ENCODE measurements at regions not wholly inside any gene's neighbourhood (a gene's known extent, or its start where the extent isn't known, plus 50 kb on each side); places are given as distances from the start of the nearest gene placed in this dataset.

GRCh38 chr3:31182661-31183060 is 288.2 kb upstream of the GADL1 start:
- Histone ChIP-seq H3K4me3 (ENCODE audit: low read length in 2 of 2) (no peak overlapping the region), H3K36me3 (ENCODE audit: control insufficient read depth in 2 of 2, insufficient read depth in 2 of 2, low read length in 1 of 2) (no peaks in the 10 kb centered on the region), H3K9me3 (ENCODE audit: control insufficient read depth in 2 of 2, insufficient read depth in 1 of 2, low read length in 1 of 2) (peaks cover 0 to 9% of the 10 kb centered on the region in 2 donors), H3K4me1 (ENCODE audit: control insufficient read depth in 2 of 2, insufficient read depth in 2 of 2, low read length in 2 of 2) (peaks cover 0 to 3% of the 10 kb centered on the region in 2 donors), H3K27ac (ENCODE audit: low read depth in 1 of 2, low read length in 1 of 2) (no peak overlapping the region), H3K27me3 (ENCODE audit: control insufficient read depth in 2 of 2, insufficient read depth in 1 of 2, low read length in 1 of 2) (no peaks in the 10 kb centered on the region)
- DNase-seq (ENCODE audit: low read depth in 6 of 9, low spot score in 9 of 9): no peak
- 100% methylated on average over 1 of the region's 1 CpG for WGBS

- DNase-seq (ENCODE audit: low read depth in 6 of 9, low spot score in 9 of 9): no peak
- 90% methylated on average over 3 of the region's 3 CpGs for WGBS
- H3K4me1 ChIP-seq (ENCODE audit: control insufficient read depth in 2 of 2, insufficient read depth in 2 of 2, low read length in 2 of 2): peaks cover 0 to 3% of the 10 kb centered on the region in 2 donors
- H3K27me3 ChIP-seq (ENCODE audit: control insufficient read depth in 2 of 2, insufficient read depth in 1 of 2, low read length in 1 of 2): no peaks in the 10 kb centered on the region
- H3K27ac ChIP-seq (ENCODE audit: low read depth in 1 of 2, low read length in 1 of 2): no peak overlapping the region
- no peaks in the 10 kb centered on the region for H3K36me3 ChIP-seq (ENCODE audit: control insufficient read depth in 2 of 2, insufficient read depth in 2 of 2, low read length in 1 of 2)
- no peak overlapping the region for H3K4me3 ChIP-seq (ENCODE audit: low read length in 2 of 2)
- peaks cover 0 to 9% of the 10 kb centered on the region in 2 donors for H3K9me3 ChIP-seq (ENCODE audit: control insufficient read depth in 2 of 2, insufficient read depth in 1 of 2, low read length in 1 of 2)
These were observed 290.0 kb upstream of the GADL1 start for GRCh38 chr3:31184261-31185061.

GRCh38 chr3:31185062-31185357 is 290.5 kb upstream of the GADL1 start:
- no peak for DNase-seq (ENCODE audit: low read depth in 6 of 9, low spot score in 9 of 9)
- Histone ChIP-seq H3K4me1 (ENCODE audit: control insufficient read depth in 2 of 2, insufficient read depth in 2 of 2, low read length in 2 of 2) (peaks cover 0 to 3% of the 10 kb centered on the region in 2 donors), H3K9me3 (ENCODE audit: control insufficient read depth in 2 of 2, insufficient read depth in 1 of 2, low read length in 1 of 2) (peaks cover 0 to 9% of the 10 kb centered on the region in 2 donors), H3K27me3 (ENCODE audit: control insufficient read depth in 2 of 2, insufficient read depth in 1 of 2, low read length in 1 of 2) (no peaks in the 10 kb centered on the region), H3K27ac (ENCODE audit: low read depth in 1 of 2, low read length in 1 of 2) (no peak overlapping the region), H3K4me3 (ENCODE audit: low read length in 2 of 2) (no peak overlapping the region), H3K36me3 (ENCODE audit: control insufficient read depth in 2 of 2, insufficient read depth in 2 of 2, low read length in 1 of 2) (no peaks in the 10 kb centered on the region)
- WGBS: 96% methylated on average over 2 of the region's 2 CpGs

GRCh38 chr3:31186041-31186440 is 291.6 kb upstream of the GADL1 start:
- Histone ChIP-seq H3K27ac (ENCODE audit: low read depth in 1 of 2, low read length in 1 of 2) (no peak overlapping the region), H3K4me3 (ENCODE audit: low read length in 2 of 2) (no peak overlapping the region), H3K9me3 (ENCODE audit: control insufficient read depth in 2 of 2, insufficient read depth in 1 of 2, low read length in 1 of 2) (peaks cover 0 to 9% of the 10 kb centered on the region in 2 donors), H3K4me1 (ENCODE audit: control insufficient read depth in 2 of 2, insufficient read depth in 2 of 2, low read length in 2 of 2) (peaks cover 0 to 3% of the 10 kb centered on the region in 2 donors), H3K27me3 (ENCODE audit: control insufficient read depth in 2 of 2, insufficient read depth in 1 of 2, low read length in 1 of 2) (no peaks in the 10 kb centered on the region), H3K36me3 (ENCODE audit: control insufficient read depth in 2 of 2, insufficient read depth in 2 of 2, low read length in 1 of 2) (no peaks in the 10 kb centered on the region)
- 97% methylated on average over 4 of the region's 4 CpGs for WGBS
- DNase-seq (ENCODE audit: low read depth in 6 of 9, low spot score in 9 of 9): no peak

GRCh38 chr3:31187380-31187779 is 292.9 kb upstream of the GADL1 start:
- DNase-seq (ENCODE audit: low read depth in 6 of 9, low spot score in 9 of 9): no peak
- 98% methylated on average over 1 of the region's 1 CpG for WGBS
- Histone ChIP-seq H3K27ac (ENCODE audit: low read depth in 1 of 2, low read length in 1 of 2) (no peak overlapping the region), H3K27me3 (ENCODE audit: control insufficient read depth in 2 of 2, insufficient read depth in 1 of 2, low read length in 1 of 2) (no peaks in the 10 kb centered on the region), H3K4me3 (ENCODE audit: low read length in 2 of 2) (no peak overlapping the region), H3K9me3 (ENCODE audit: control insufficient read depth in 2 of 2, insufficient read depth in 1 of 2, low read length in 1 of 2) (no peaks in the 10 kb centered on the region), H3K4me1 (ENCODE audit: control insufficient read depth in 2 of 2, insufficient read depth in 2 of 2, low read length in 2 of 2) (peaks cover 0 to 3% of the 10 kb centered on the region in 2 donors), H3K36me3 (ENCODE audit: control insufficient read depth in 2 of 2, insufficient read depth in 2 of 2, low read length in 1 of 2) (no peaks in the 10 kb centered on the region)

- H3K27me3 ChIP-seq (ENCODE audit: control insufficient read depth in 2 of 2, insufficient read depth in 1 of 2, low read length in 1 of 2): no peaks in the 10 kb centered on the region
- H3K9me3 ChIP-seq (ENCODE audit: control insufficient read depth in 2 of 2, insufficient read depth in 1 of 2, low read length in 1 of 2): no peaks in the 10 kb centered on the region
- WGBS: 96% methylated on average over 6 of the region's 6 CpGs
- DNase-seq (ENCODE audit: low read depth in 6 of 9, low spot score in 9 of 9): no peak
- no peak overlapping the region for H3K4me3 ChIP-seq (ENCODE audit: low read length in 2 of 2)
- peaks cover 0 to 3% of the 10 kb centered on the region in 2 donors for H3K4me1 ChIP-seq (ENCODE audit: control insufficient read depth in 2 of 2, insufficient read depth in 2 of 2, low read length in 2 of 2)
- H3K36me3 ChIP-seq (ENCODE audit: control insufficient read depth in 2 of 2, insufficient read depth in 2 of 2, low read length in 1 of 2): no peaks in the 10 kb centered on the region
- no peak overlapping the region for H3K27ac ChIP-seq (ENCODE audit: low read depth in 1 of 2, low read length in 1 of 2)
These were observed 293.7 kb upstream of the GADL1 start for GRCh38 chr3:31188112-31188511.

- no peaks in the 10 kb centered on the region for H3K27me3 ChIP-seq (ENCODE audit: control insufficient read depth in 2 of 2, insufficient read depth in 1 of 2, low read length in 1 of 2)
- H3K4me1 ChIP-seq (ENCODE audit: control insufficient read depth in 2 of 2, insufficient read depth in 2 of 2, low read length in 2 of 2): peaks cover 0 to 3% of the 10 kb centered on the region in 2 donors
- no peak overlapping the region for H3K4me3 ChIP-seq (ENCODE audit: low read length in 2 of 2)
- 98% methylated on average over 1 of the region's 1 CpG for WGBS
- H3K27ac ChIP-seq (ENCODE audit: low read depth in 1 of 2, low read length in 1 of 2): no peak overlapping the region
- no peaks in the 10 kb centered on the region for H3K9me3 ChIP-seq (ENCODE audit: control insufficient read depth in 2 of 2, insufficient read depth in 1 of 2, low read length in 1 of 2)
- DNase-seq (ENCODE audit: low read depth in 6 of 9, low spot score in 9 of 9): no peak
- H3K36me3 ChIP-seq (ENCODE audit: control insufficient read depth in 2 of 2, insufficient read depth in 2 of 2, low read length in 1 of 2): no peaks in the 10 kb centered on the region
These were observed 294.9 kb upstream of the GADL1 start for GRCh38 chr3:31189330-31189729.

GRCh38 chr3:31189971-31190370 is 295.5 kb upstream of the GADL1 start:
- no peaks in the 10 kb centered on the region for H3K9me3 ChIP-seq (ENCODE audit: control insufficient read depth in 2 of 2, insufficient read depth in 1 of 2, low read length in 1 of 2)
- no peaks in the 10 kb centered on the region for H3K36me3 ChIP-seq (ENCODE audit: control insufficient read depth in 2 of 2, insufficient read depth in 2 of 2, low read length in 1 of 2)
- H3K27me3 ChIP-seq (ENCODE audit: control insufficient read depth in 2 of 2, insufficient read depth in 1 of 2, low read length in 1 of 2): no peaks in the 10 kb centered on the region
- H3K4me1 ChIP-seq (ENCODE audit: control insufficient read depth in 2 of 2, insufficient read depth in 2 of 2, low read length in 2 of 2): peaks cover 0 to 3% of the 10 kb centered on the region in 2 donors
- H3K4me3 ChIP-seq (ENCODE audit: low read length in 2 of 2): no peak overlapping the region
- DNase-seq (ENCODE audit: low read depth in 6 of 9, low spot score in 9 of 9): no peak
- no peak overlapping the region for H3K27ac ChIP-seq (ENCODE audit: low read depth in 1 of 2, low read length in 1 of 2)

GRCh38 chr3:31191354-31191753 is 296.9 kb upstream of the GADL1 start:
- Histone ChIP-seq H3K4me1 (ENCODE audit: control insufficient read depth in 2 of 2, insufficient read depth in 2 of 2, low read length in 2 of 2) (peaks cover 0 to 3% of the 10 kb centered on the region in 2 donors), H3K27me3 (ENCODE audit: control insufficient read depth in 2 of 2, insufficient read depth in 1 of 2, low read length in 1 of 2) (no peaks in the 10 kb centered on the region), H3K36me3 (ENCODE audit: control insufficient read depth in 2 of 2, insufficient read depth in 2 of 2, low read length in 1 of 2) (no peaks in the 10 kb centered on the region), H3K27ac (ENCODE audit: low read depth in 1 of 2, low read length in 1 of 2) (no peak overlapping the region), H3K9me3 (ENCODE audit: control insufficient read depth in 2 of 2, insufficient read depth in 1 of 2, low read length in 1 of 2) (no peaks in the 10 kb centered on the region), H3K4me3 (ENCODE audit: low read length in 2 of 2) (no peak overlapping the region)
- DNase-seq (ENCODE audit: low read depth in 6 of 9, low spot score in 9 of 9): no peak
- WGBS: 95% methylated on average over 6 of the region's 6 CpGs
